Neural cell (in vitro differentiated cells): ENCODE measurements at regions not wholly inside any gene's neighbourhood (a gene's known extent, or its start where the extent isn't known, plus 50 kb on each side); places are given as distances from the start of the nearest gene placed in this dataset.

Source experiments
- CTCF ChIP-seq: fragments of 450-650 bp; IDR thresholded peaks from 2 replicates; pipeline ENCODE4 v1.5.1; 2014; ENCODE audit warnings: antibody characterized with exemption, mild to moderate bottlenecking, moderate library complexity; ENCODE audit not compliant: poor library complexity, severe bottlenecking
- POLR2AphosphoS5 ChIP-seq: IDR thresholded peaks from 2 replicates; pipeline ENCODE4 v1.6.1; 2012
- RAD21 ChIP-seq: fragments of 450-650 bp; conservative IDR thresholded peaks from 2 replicates; pipeline ENCODE4 v1.6.1; 2014; ENCODE audit warnings: antibody characterized with exemption, mild to moderate bottlenecking, moderate library complexity
- SMC3 ChIP-seq: fragments of 450-650 bp; conservative IDR thresholded peaks from 2 replicates; pipeline ENCODE4 v1.6.1; 2014; ENCODE audit warnings: antibody characterized with exemption, mild to moderate bottlenecking, moderate library complexity; ENCODE audit not compliant: poor library complexity

GRCh38 chr7:142606081-142606480, 143.2 kb upstream of the PRSS1 start:
- TF ChIP-seq CTCF (no peak), RAD21 (no peak), SMC3 (no peak), POLR2AphosphoS5 (no peak)
